CD4-positive, alpha-beta T cell treated with Interferon alpha-2 for 1 hour (primary cell): ENCODE measurements at regions not wholly inside any gene's neighbourhood (a gene's known extent, or its start where the extent isn't known, plus 50 kb on each side); places are given as distances from the start of the nearest gene placed in this dataset.

Source experiments
- DNase-seq, 2 donors: peaks; one replicate each; pipeline ENCODE4 v3.0.0-alpha.2; 2020 to 2022

DNA sequence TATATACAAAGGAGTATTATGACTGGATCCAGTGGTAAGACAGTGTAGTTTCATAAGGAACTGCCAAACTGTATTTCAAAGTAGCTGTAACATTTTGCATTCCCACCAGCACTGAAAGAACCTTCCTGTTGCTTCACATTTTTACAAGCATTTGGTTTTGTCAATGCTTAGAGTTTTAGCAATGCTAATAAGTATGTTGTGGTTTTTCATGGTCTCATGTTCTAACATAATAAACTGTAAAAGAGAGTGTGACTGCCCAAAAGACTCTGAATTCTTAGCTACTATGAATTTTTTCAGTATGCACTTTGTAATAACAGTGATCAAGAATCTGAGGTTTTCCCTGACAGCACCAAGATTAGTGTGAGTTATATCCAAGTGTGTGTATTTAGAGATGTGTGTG is 604.2 kb downstream of the XIRP2 start:
- DNase-seq, result no peak

GRCh38 chr2:167491788-167492187 is 603.5 kb downstream of the XIRP2 start:
- DNase-seq, result no peak

- no peak for DNase-seq
These were observed 602.2 kb downstream of the XIRP2 start for GRCh38 chr2:167490455-167490854.

DNA sequence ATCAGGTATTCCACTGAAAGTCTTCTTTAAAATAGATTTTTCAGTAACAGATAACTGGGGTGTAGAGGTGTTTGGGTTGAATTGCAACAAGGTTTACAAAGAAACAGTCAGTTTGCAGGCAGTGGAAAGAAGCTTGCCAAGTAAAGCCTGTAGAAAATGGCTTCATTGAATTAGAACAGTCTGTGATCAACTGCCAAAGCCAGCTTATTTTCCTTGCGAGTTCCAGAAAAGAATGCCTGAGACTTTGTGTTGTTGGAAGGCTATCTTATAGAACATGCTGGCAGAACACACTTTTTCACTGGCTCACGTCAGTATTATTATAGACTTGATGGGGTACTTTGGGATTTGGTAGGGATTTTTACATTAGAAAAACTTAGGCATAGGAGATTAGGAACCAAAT is 601.0 kb downstream of the XIRP2 start:
- no peak for DNase-seq

- no peak for DNase-seq
These were observed 599.4 kb downstream of the XIRP2 start for GRCh38 chr2:167487728-167488127.

GRCh38 chr2:167484875-167485274 is 596.6 kb downstream of the XIRP2 start:
- DNase-seq, result no peak

DNA sequence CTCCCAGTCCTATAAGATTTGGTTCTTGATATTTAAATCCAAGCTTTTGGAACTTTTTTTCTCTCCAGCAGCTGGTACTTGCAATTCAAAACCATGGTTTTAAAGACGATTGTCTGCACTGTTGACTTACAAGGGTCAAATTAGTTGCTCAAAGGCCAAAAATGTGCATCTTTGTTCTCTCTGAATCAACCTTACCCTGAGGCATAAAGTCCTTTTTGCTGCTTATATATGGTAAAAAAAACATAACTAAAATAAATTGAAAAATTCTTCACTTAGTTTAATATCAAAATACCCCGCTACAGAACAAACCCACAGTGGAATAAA is 592.7 kb downstream of the XIRP2 start:
- DNase-seq, result no peak

DNA sequence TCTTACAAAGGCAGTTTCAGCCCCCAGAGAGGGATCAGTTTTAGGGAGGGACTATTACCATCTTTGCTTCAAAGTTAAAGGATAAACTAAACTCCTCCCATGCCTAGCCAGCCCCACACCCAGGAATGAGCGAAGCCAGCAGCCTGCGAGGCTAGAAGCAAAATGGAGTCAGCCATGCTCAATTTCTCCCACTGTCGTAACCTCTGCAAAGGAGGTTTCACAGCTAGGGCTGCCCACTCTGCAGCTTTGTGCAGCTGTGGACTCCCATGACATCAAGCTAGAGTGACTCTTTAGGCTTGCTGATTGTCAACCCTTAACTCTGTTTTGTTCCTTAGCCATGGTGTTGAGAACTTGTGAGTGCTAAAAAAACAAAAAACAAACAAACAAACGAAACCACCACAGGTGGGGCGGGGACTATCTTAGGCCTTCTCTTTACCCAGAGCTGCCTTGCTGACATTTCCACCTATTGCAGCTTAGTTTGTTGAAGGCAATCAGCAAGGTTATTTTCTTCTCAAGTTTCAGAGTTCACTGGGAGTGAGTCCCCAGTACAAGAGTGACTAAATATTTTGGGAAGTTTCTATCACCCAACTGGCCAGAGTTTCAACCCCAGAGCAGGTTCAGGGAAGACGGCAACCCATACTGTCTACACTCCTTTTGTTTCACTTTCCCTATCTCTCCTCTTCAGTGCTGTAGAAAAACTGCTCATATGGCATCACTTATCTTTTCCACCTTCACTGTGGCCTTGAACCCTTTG is 592.1 kb downstream of the XIRP2 start:
- no peak for DNase-seq

DNA sequence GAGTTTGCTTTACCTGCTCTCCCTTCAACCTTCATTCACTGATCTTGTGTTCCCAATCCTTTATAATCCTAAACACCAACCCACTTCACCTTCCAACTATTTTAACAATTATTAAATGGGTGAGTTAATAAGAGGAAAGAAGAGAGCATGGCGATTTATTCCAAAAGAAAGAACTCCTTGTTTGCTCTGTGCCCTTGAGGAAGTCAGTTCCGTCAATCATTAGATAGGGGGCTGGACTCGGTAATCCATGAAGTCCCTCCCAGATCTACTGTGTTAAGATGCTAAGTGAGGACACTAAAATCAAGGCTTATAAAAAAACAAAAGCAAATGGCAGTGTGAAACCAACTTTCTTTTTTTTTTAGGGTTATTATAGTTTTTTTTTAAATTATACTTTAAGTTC is 589.9 kb downstream of the XIRP2 start:
- no peak for DNase-seq

DNA sequence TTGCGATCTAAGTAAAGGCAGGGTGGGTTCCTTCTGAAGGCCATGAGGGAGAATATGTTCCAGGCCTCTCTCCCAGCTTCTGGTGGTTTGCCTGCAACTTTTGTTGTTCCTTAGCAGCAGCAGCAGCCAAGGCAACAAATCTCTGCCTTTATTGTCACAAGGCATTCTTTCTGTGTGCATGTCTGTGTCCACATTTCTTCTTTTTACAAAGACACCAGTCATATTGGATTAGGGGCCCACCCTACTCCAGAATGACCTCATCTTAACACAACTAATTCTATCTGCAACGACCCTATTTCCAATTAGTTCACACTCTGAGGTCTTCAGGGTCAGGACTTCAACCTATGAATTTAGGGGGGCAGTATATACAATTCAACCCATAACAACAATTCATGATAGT is 587.5 kb downstream of the XIRP2 start:
- DNase-seq, result no peak

DNA sequence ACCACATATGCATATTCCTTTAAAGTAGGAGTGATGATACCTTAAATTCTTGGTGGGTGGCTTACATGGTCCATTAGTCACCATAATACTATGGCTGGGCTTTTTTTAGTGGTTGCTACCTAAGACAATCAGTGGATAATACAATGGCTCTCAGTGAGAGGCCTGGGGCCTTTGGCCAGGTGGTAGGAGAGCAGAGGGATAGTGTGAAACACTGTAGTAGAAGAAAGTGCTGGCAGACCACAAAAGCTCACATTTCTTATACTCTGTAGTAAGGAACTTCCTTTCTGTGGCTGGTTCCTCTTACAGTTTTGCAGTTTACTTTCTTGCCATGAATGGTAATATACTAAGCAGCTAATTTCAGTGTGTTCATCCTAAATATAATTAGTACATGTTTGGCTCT is 583.5 kb downstream of the XIRP2 start:
- no peak for DNase-seq

- no peak for DNase-seq
These were observed 583.1 kb downstream of the XIRP2 start for GRCh38 chr2:167471332-167471731.

GRCh38 chr2:167462379-167462778 is 574.1 kb downstream of the XIRP2 start:
- no peak for DNase-seq

GRCh38 chr2:167454036-167454435 is 565.8 kb downstream of the XIRP2 start:
- no peak for DNase-seq

GRCh38 chr2:167451496-167452289 is 563.4 kb downstream of the XIRP2 start:
- DNase-seq, result no peak

DNA sequence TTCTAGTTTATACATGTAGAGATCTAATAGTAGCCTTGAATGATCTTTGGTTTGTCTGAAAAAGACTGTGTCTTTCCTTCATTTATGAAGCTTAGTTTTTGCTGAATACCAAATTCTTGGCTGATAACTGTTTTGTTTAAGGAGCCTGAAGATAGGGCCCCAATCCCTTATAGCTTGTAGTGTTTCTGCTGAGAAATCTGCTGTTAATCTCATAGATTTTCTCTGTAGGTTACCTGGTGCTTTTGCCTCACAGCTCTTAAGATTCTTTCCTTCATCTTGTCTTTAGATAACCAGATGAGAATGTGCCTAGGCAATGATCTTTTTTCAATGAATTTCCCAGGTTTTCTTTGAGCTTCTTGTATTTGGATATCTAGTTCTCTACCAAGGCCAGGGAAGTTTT is 562.1 kb downstream of the XIRP2 start:
- DNase-seq, result no peak

DNA sequence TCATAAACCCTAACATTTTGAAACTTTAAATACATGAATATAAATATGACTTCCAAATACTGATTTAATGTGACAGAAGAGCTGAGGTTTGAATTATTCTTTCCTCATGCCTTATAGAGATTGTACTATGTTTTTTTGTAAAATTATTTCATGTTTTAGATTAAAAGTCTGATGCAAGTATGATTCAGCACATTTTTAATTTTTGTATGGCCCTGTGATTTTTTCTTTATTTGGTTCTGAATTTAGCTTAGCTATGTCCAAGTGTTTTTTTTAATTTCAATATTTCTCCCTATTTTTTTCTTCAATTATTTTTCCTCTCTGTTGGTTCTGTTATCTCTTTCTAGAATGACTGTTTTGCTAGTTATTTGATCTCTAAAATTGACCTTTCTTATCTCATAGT is 552.1 kb downstream of the XIRP2 start:
- no peak for DNase-seq

GRCh38 chr2:167438206-167438605 is 549.9 kb downstream of the XIRP2 start:
- DNase-seq, result no peak

- no peak for DNase-seq
These were observed 543.7 kb downstream of the XIRP2 start for GRCh38 chr2:167431949-167432348.

GRCh38 chr2:167430447-167430846 is 542.2 kb downstream of the XIRP2 start:
- DNase-seq, result no peak

DNA sequence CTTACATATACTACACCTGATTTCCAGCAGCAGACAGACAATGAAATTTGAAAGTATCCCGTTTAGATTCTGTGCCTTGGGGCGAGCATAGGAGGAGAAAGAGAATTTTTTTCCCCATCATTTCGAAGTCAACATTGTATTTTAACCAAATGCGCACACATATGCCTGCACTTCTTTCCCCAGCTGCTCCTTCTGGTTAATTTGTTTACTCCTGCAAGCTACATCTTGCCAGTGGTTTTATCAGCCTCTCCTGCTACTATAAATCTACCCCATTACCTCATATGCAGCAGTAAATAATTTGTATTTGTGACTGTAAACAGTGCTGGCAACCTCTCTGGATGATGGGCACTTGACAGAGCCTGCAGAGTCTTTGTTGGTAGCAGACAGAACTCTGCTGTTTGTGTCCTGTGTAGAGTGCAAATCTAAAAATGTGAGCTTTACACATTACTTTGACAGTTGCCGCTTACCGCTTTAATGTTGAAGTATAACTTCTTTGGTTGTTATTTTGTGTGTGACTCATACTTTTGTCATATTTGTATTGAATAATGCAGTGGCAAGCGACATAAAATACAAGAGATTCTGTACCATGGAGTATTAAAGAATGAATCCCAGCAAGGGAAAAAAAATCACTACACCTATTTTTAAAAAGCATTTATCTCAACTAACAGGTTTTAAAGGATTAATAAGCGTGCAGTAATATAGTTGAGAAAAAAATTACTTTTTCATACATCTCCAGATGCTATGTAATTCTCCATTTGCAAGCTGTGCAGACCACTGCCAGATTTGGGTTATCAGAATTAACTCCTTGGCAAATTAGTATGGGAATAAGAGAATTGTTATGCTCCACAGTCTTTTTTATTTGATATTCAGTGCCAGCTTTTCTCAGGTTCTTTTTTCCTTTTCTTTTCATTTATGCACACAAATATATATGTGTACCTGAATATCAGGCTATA is 536.8 kb downstream of the XIRP2 start:
- DNase-seq, result no peak

DNA sequence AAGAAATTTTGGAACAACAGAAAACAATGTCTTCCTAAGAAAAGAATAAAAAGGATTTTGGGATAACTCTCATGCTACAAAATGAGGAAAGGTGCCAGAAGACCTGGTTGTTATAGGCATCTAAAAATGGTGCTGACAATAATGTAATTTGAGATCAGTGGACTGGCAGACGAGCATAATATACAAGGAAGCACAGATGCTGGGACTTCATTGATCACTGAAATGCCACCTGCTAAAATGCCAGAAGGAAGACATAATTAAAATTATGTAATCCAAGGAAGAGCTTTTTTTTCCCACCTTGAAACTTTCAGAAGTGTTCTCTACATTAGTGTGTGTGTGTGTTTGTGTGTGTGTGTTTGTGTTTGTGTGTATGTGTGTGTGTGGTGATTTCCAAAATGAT is 535.9 kb downstream of the XIRP2 start:
- DNase-seq, result no peak

GRCh38 chr2:167423731-167424130 is 535.5 kb downstream of the XIRP2 start:
- DNase-seq, result no peak

DNA sequence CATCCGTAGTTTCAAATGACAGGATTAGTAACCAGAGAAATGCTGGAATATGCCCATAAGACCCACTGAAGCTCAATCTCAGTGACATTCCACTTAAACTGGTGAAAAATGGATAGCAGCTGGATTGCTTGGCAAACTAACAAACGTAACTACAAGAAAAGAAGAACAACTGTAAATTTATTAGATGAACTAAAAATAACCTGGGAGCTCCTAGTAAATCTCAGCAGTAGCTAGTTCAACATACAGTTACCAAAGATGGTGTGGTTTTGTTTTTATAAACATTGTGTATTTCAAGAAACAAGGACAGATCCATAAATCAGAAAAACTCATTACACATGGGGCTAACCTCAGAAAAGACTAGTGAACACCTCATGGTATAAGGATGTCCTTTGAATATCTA is 531.9 kb downstream of the XIRP2 start:
- DNase-seq, result no peak
